ENCODE measurements at regions not wholly inside any gene's neighbourhood (a gene's known extent, or its start where the extent isn't known, plus 50 kb on each side); places are given as distances from the start of the nearest gene placed in this dataset.

- TF ChIP-seq CTCF (IDR thresholded peaks at IDR 0.05) (no peak), POLR2A (IDR thresholded peaks at IDR 0.05) (no peak)
Observed at GRCh38 chr2:150020221-150020620, 432.6 kb upstream of the MMADHC start.
